Tongue (tissue), 1 donor: ENCODE measurements at regions not wholly inside any gene's neighbourhood (a gene's known extent, or its start where the extent isn't known, plus 50 kb on each side); places are given as distances from the start of the nearest gene placed in this dataset.

Experiments
- DNase-seq: peaks from one replicate; pipeline ENCODE4 v3.0.0-alpha.2; 2015

DNA sequence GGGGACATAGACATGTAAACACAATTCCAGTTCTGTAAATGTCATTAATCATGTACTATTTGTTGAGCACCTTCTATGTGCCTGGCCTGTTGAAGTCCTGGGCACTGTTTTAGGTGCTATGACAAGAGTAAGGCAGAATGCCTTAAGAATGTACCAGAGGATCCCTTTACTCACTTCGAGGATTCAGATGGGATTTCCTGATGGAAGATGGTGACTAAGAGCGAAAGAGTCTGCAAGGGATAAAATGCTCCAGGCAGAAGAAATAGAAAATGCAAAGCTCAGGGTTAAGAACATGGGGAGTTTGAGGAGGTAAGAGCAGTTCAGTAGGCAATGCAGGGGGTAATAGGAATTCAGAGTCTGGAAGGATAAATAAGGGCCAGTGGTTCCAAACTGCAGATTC lies 671.3 kb upstream of the TBX3 start:
- DNase-seq: no peak

DNA sequence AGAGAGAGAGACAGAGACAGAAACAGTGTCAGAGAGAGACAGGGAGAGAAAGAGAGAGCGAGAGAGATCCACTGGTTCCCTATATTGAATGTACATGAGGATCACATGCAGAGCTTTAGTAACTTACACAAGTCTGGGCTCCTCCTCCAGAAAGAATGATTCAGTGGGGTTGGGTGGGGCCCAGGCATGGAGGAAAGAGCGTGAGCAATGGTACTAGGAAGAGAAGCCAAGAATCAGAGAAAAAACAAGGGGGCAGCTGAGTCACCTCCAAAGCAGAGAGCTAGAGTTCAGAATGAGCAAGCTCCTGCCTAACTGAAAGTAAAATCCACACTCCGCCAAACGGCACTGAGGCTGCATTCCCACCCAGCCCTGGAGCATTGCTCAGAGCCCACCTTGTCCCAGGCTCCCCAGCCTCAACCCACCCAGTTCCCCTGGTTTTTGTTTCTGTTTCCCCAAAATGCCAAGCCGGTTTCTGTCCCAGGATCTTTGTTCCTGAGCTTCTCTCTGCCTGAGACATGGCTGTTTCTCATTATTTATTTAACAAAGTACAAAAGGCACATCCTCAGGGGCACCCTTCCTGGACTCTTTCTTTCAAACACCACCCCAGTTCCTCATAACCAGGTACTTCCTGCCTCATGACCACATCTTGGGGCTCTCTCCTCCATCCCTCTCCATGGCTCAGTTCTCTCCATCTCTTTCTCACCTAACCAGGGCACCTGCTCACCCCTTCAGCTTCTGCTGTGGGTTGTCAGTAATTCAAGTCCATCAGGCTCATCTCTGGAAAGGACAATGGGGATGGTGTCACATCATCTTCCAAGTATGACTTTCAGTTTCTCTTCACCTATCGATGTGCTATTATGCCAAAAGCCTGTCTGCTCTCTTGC lies 670.3 kb upstream of the TBX3 start:
- DNase-seq: peak; percentile 58

DNA sequence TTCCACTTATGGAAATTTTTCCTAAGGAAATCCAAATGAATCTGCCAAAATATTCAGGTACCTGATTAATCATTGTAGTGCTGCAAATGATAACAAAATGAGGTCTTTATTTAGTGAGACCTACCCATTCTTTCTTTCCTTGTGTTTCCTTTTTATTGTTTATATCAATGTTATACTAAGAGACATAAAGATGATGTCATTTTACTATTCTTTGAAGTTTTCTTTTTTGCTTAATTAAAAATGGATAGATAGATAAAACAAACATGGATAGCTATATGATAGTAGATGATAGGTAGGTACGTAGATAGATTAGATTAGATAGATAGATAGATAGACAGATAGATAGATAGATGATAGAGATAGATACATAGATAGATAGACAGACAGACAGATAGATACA lies 669.5 kb upstream of the TBX3 start:
- no peak for DNase-seq

DNA sequence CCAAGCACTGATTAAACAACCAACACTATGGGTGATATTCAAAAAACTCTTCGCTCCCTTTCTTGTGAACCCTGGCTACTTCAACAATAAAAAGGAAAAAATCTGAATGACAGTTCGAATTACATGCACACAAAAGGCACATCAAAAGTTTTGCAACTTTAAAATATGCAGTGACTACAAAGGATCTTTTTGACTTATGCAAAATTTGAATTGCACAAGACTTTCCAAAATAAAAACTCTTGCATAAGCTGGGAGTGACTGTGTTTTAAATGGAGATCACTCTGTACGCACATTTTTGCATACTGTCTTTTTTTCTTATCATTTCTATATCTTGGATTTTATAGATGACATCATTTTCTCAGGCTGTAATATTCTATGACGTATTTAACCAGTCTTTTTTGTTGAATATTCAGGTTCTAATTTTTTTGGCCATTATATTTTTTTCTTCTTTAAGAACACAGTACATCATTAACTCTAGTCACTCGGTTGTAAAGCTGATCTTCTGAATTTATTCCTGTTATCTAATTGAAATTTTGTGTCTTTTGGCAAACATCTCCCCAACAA lies 667.6 kb upstream of the TBX3 start:
- DNase-seq: no peak

DNA sequence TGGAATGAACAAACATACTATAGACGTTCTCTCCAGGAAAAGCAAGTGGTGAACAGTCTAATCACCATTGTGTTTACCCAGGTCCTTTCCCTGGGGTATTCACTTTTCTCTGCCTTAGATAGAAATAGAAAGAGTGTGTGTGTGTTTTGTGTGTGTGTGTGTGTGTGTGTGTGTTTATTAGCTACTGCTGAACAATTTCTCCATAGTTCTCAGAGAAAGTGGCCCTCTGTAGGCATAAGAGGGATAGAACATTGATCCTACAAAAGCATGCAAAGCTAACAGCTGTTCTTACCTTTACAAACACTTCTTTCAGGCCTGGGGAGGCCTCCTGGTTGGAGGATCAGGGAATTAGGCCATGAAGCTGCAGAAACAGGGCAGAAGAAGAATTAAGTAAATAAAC lies 665.7 kb upstream of the TBX3 start:
- no peak for DNase-seq

DNA sequence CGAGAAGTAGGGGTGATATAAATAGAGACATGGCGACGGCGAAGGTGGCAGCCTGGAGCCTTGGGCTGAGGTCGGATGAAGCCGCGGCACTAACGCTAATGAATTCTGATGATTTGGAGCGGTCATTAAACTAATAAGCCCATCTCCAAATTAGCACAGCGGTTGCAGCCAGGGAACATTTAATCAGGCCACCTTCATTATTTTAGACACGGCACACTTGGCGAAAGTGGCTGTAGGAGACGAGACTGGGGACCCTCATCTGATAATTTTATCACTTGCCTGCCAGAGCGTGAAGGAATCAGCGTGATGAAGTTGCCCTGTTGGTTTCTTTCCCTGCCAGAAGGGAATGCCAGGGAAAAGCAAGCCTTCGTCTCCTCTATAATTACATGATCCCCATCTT lies 664.3 kb upstream of the TBX3 start:
- no peak for DNase-seq

DNA sequence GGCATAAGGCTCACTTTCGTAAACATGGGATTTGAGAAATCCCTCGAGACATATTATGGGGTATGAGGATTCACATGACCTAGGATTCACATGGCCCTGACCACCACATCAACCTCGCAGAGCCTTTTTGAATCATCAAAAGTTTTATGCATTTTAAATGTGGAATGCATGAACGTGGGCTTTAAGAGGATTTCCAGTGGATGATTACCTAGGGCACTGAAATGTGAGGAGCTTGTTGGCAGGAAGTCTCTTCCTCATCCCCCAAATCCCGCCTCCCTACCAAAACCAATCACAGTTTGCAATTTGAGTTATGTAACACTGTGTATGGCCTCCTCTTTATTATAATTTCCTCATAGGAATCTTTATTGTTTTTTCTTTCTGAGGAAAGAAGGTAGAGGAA lies 659.6 kb upstream of the TBX3 start:
- DNase-seq: no peak

DNA sequence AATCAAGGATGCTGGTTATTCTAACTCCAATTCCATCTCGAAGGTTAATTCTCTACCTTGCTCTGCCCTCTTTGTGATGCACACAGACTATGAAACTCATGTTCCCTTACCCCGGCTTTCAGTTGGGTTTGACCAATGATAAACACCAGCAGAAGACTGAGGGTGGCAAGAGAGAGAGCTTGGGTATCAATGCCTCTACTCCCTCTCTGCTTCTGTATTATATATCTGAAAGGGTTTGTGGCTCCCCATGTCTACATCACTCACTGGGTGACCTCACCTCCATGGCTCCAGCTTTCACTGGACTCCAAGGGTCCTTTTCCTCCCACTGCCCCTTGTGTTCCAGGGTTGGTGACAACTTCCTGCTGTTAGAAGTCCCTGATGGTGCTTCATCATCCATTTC lies 659.0 kb upstream of the TBX3 start:
- no peak for DNase-seq

DNA sequence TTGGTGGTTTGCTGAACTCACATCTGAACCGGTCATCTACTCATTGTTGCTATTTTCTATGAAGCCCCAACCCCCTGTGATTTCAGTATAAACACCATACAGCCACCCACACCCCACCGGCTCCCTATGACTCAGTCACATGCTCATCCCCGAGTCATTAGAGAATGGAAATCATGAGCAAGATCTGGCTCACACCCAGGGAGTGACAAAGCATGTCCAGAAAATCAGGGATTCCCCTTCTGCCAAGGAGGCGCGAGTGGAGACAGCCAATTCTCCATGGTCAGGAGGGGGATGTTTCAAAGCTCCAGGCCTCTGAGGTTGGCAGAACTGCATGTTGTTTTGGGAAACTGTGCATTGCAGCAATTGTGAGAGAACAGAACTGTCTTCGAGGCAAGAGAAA lies 657.5 kb upstream of the TBX3 start:
- DNase-seq: peak; percentile 96

DNA sequence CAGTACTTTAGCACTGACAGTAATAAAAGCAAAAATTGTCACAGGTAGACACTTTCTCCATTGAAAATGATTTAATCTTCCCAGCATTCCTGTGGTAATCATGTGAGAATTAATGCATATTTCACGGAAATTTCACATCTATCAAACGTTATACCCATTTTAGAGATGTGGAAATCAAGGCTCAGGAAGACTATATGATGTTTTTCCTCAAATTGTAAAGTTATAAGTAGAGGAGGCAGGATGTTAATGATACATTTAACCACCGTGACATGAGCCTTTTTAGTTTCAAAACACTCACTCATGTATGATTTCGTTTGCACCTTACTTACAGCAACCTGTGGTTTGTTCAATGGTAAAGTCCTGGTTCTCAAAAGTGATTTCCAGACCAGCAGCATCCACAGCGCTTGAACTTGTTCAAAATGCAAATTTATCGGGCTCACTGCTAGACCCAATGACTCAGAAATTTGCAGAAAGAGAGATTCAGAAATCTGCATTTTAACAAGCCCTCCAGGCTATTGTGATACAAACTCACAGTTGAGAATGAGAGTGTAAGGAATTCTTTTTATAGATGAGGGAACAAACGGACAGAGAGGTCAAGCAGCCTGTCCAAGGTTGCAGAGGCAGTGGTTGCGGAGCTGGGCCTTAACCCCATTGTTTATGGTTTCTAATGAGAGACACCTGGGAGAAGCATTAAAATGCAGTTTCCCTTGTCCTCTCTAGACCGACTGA lies 654.8 kb upstream of the TBX3 start:
- no peak for DNase-seq

DNA sequence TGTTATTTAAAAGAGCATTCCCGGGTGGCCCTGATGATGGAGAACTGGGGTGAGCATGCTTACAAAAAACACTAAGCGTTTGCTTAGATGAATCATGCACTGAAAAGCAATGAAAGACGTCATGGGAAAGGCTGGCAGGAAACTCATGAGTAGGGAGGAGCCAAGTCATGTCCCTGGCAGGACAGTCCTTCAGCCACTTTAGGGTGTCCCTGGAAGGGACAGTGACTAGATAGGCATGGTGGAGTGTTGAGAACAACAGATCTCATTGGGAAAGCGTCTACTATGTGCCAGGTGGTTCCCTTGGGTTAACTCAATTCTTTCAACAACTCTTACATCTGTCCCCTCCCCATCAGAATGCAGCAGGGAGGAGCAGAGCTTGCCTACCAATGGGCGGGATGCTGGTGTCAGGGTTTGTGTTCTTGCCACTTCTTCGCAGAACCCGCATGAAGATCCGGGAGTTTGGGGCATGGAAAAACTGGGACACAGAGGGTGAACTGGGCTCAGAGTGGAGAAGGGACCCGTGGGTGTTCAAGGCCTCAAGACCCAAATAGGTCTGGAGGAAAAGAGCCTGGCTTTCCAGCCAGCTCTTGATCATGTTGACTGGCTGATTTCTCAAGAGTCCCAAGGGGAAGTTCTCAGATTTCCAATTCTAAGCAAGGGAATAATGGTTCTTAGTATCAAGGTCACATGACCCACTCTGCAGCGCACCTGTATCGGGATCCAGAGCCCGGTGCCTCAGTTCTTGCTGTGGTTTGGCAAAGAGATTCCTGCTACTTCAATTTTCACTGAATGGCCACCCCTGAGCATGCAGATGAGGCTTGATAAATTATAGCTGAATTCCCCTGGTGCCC lies 653.9 kb upstream of the TBX3 start:
- peak; percentile 64 for DNase-seq

DNA sequence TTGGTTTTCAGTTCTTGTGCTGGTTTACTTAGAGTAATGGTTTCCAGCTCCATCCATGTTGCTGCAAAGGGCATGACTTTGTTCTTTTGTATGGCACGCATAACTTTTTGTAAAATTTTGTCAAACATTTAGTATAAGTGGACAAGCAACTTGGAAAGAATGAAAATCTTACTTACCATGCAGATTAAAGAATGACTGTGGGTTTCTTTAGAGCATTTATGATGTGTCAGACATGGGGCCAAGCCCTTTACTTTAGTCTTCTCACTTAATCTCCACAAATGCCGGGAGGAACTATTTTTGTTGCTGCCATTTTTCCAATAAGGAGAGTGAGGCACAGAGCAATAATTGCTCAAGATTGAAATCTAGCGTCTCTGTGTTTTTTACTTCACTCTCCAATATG lies 652.5 kb upstream of the TBX3 start:
- DNase-seq: no peak

DNA sequence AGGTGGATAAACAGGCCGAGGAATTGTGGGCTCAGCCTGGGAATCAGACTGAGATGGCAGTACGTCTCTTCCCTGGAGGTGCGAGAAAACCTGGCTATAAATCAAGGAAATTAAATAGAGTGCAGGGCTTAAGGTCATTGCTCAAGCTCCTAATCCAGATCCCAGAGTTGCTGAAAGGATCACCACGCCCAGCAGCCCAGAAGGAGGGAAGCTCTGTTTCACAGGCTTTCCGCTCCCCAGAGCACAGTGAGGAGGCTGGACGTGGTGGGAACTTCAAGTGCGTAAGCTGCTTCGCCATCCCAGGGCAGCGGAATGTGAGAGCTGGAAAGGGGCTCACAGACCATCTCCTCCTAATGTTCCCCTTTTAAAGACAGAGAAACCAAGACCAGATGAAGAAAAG lies 651.6 kb upstream of the TBX3 start:
- DNase-seq: no peak

DNA sequence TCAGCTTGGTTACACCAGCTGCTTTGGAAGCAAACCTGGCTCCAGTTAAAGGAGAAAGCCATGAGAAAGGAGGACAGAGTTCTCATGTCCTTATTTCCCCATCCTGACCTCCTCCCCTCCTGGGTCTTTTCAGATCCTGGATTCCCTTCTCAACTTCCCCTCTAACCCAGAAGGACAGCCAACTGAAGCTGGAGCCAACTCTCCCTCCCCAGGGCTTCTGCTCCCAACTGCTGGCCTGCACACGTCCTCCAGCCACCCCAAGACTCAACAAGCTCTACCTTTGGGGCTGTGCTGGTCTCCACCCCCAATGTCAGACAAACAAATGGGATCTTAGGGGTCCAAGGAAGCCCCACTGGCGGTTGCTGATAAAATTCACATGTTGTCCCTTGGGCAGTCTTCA lies 651.1 kb upstream of the TBX3 start:
- DNase-seq: no peak

DNA sequence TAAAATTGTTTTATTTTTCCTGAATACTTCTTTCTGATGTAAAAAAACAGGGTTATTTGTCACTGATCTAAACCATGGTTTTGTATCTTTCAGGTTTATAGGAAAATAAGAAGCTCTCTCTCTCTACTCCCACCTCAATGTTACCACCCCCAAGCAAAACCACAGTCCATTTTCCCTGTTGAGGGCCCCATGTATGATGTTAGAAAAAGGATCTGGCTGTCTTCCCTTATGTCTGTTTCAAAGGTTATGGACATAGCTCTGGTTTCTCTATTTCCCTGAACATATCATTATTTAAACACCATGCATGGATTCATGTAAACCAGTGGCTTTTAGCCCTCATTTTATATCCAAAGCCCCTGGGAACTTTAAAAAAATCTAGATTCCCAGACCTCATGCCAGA lies 649.0 kb upstream of the TBX3 start:
- DNase-seq: no peak

DNA sequence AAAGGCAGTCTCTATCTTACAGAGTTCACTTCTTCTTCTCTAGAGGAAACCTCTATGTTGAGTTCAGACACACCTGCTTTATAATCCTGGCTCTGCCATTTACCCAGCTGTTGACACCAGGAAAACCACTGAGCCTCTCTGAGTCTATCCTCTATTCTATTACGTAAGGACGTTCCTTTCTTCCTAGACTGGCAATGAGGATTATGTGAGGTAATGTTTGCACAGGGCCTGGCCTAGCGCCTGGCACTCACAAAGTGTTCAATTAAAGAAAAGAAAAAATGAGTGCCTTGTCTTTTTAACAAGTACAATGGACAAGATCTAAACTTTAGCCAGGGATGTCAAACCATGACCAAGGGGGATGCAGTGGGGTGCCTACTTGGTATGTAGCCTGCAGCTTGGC lies 641.9 kb upstream of the TBX3 start:
- DNase-seq: no peak

DNA sequence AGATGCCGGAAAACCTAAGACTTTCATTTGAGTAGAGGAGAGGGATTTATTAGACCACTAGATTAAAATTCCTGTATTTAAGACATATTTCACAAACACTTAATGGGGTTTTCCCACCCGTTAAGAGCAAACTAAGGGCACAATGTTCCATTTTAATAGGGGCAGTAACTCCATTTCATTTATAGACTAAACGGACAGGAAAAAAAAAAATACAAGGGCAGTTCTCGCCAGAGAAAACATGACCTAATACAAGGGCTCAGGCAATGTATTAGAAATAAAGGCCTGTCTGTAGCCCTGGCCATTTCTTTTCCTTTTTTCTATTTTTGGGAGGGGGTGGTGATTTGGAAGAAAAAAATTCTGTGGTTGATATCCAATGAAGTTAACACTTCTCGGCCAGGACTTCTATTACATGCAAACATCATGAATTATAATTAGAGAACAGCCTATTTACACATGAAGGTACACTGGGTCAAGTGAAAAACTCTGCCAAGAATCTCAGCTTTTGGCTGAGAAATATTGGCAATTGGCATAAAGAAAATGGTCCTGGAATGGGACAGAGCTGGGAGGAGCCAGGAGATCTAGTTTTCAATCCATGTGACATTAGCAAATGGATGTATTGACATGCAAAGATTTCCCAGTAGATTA lies 641.1 kb upstream of the TBX3 start:
- no peak for DNase-seq

DNA sequence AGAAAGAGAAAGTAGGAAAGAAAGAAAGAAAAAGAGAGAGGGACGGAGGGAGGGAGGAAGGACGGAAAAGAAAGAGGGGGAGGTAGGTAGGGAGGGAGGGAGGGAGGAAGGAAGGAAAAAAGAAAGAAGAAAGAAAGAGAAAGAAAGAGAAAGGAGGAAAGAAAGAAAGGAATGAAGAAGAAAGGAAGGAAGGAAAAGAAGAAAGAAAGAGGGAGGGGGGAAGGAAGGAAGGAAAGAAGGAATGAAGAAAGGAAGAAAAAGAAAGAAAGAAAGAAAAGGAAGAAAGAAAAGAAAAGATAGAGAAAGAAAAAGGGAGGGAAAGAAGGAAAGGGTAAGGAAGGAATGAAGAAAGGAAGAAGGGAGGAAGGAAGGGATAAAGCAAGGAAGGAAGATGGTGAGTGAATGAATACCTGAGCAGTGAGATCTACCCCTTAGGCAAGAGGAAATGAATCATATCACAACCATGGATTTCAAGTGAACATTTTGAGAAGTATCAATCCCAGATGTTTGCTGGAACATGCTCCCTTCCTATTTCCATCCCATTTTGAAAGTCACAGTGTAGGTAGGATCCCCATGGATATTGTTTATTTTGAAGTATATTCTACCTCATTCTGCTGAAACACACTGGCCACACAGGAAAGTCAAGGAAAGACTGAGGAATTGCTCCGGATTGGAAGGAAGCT lies 639.4 kb upstream of the TBX3 start:
- no peak for DNase-seq

DNA sequence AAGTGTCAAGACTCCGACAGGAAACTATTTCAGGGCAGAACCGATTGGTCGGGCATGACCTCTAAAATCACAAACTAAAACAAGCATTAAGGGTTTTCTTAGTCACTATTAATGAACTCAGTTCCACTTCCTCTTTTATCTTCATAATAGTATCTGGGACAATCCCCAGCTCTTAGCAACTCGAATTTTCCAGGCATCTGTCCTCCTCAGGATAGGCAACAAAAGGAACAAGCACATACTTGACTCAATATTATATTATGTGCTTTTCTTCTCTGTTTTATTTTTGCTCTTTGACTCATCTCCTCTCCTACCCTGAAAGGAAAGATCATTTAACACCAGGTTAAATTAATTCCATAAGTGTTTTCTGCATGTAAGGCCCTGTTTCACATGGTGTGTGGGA lies 638.3 kb upstream of the TBX3 start:
- DNase-seq: no peak

DNA sequence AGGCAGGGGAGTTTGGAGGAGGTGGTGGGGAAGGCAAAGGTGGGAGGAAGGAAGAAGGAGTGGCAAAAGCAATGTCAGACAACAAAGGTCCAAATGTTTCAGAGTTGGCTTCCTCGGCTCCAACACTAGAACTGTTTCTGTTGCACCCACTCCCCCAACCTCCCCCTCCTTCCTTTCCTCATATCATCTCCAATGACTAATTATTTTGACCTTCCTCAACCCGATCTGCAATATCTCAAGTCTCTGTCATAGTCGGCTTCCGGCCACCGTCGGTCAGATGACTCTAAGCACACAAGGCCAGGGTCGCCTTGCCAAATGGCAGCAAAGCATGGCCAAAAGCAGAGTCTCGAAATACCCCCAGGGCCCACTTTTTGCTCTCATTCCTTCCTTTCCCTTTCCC lies 637.0 kb upstream of the TBX3 start:
- DNase-seq: no peak

DNA sequence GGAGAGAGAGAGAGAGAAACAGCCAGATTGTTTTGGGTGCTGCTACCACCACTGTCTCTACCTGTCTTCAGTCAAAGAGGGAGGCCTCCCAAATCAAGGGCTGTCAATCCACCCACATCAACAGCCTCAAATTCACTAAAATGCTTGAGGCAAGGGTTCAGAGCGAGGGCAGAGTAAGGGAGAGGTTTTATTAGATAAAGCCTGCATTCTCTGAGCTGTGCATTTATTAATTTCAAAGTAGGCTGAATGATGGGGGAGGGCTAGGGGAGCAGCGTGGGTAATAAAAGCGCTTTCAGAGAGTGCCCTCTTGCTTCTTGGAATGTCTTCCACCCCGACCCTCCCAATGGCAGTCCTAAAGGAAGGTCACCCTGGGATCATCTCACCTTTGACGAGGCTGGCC lies 636.5 kb upstream of the TBX3 start:
- no peak for DNase-seq
